ENCODE measurements at regions not wholly inside any gene's neighbourhood (a gene's known extent, or its start where the extent isn't known, plus 50 kb on each side); places are given as distances from the start of the nearest gene placed in this dataset.

GRCh38 chr5:14090755-14091154 lies 52.4 kb upstream of the TRIO start:
- no peak for DNase-seq

GRCh38 chr5:14090290-14090689 lies 52.9 kb upstream of the TRIO start:
- no peak for DNase-seq

- DNase-seq, result no peak
These were observed 53.9 kb upstream of the TRIO start for GRCh38 chr5:14089198-14089597.

GRCh38 chr5:14086261-14086660 lies 56.9 kb upstream of the TRIO start:
- no peak for DNase-seq

- no peak for DNase-seq
These were observed 60.2 kb upstream of the TRIO start for GRCh38 chr5:14082973-14083372.

GRCh38 chr5:14082523-14082922 lies 60.6 kb upstream of the TRIO start:
- DNase-seq, result no peak

GRCh38 chr5:14081791-14082190 lies 61.4 kb upstream of the TRIO start:
- no peak for DNase-seq

GRCh38 chr5:14078716-14079115 lies 64.4 kb upstream of the TRIO start:
- DNase-seq, result no peak

GRCh38 chr5:14077501-14077900 lies 65.6 kb upstream of the TRIO start:
- no peak for DNase-seq

- no peak for DNase-seq
These were observed 66.6 kb upstream of the TRIO start for GRCh38 chr5:14076561-14076960.

- no peak for DNase-seq
These were observed 67.2 kb upstream of the TRIO start for GRCh38 chr5:14075937-14076336.

- DNase-seq, result no peak
These were observed 71.7 kb upstream of the TRIO start for GRCh38 chr5:14071433-14071832.

GRCh38 chr5:14069021-14069420 lies 74.1 kb upstream of the TRIO start:
- DNase-seq, result no peak

- DNase-seq, result no peak
These were observed 75.0 kb upstream of the TRIO start for GRCh38 chr5:14068136-14068535.

- no peak for DNase-seq
These were observed 76.8 kb upstream of the TRIO start for GRCh38 chr5:14066326-14066725.

- no peak for DNase-seq
These were observed 78.3 kb upstream of the TRIO start for GRCh38 chr5:14064841-14065240.

- no peak for DNase-seq
These were observed 79.5 kb upstream of the TRIO start for GRCh38 chr5:14063691-14064090.

GRCh38 chr5:14063138-14063537 lies 80.0 kb upstream of the TRIO start:
- no peak for DNase-seq

- DNase-seq, result no peak
These were observed 81.0 kb upstream of the TRIO start for GRCh38 chr5:14062178-14062577.

- no peak for DNase-seq
These were observed 82.0 kb upstream of the TRIO start for GRCh38 chr5:14061106-14061505.

GRCh38 chr5:14060218-14060617 lies 82.9 kb upstream of the TRIO start:
- DNase-seq, result no peak

GRCh38 chr5:14059810-14060209 lies 83.3 kb upstream of the TRIO start:
- no peak for DNase-seq

GRCh38 chr5:14057289-14057688 lies 85.9 kb upstream of the TRIO start:
- no peak for DNase-seq

- no peak for DNase-seq
These were observed 87.1 kb upstream of the TRIO start for GRCh38 chr5:14056039-14056438.

GRCh38 chr5:14054965-14055963 lies 87.9 kb upstream of the TRIO start:
- DNase-seq, result no peak

Data from stimulated activated CD8-positive, alpha-beta memory T cell treated with anti-CD3 and anti-CD28 coated beads, Interleukin-4, amount 100 ng/mL, for 48 hours (primary cell).